GM21447 (cell line): ENCODE measurements at regions not wholly inside any gene's neighbourhood (a gene's known extent, or its start where the extent isn't known, plus 50 kb on each side); places are given as distances from the start of the nearest gene placed in this dataset.
A peak's percentile ranks its signal among the peaks of the same experiment; 100 is the strongest.

Experiments used
- ATAC-seq: cut with Tn5 transposase; IDR thresholded peaks from one replicate; pipeline ENCODE4 v1.9.1; 2021; ENCODE audit not compliant: unreplicated experiment

GRCh38 chr6:56378507-56378906 lies 131.1 kb upstream of the COL21A1 start:
- ATAC-seq: no peak

- no peak for ATAC-seq
Observed at GRCh38 chr6:56377295-56377694, 129.9 kb upstream of the COL21A1 start.

- ATAC-seq: no peak
Observed at GRCh38 chr6:56375806-56376205, 128.4 kb upstream of the COL21A1 start.

- ATAC-seq: no peak
Observed at GRCh38 chr6:56374841-56375369, 127.5 kb upstream of the COL21A1 start.

- no peak for ATAC-seq
Observed at GRCh38 chr6:56372406-56372995, 125.1 kb upstream of the COL21A1 start.

- peak; percentile 88 for ATAC-seq
Observed at GRCh38 chr6:56370561-56371211, 123.3 kb upstream of the COL21A1 start.

- ATAC-seq: no peak
Observed at GRCh38 chr6:56370127-56370540, 122.8 kb upstream of the COL21A1 start.

- ATAC-seq: no peak
Observed at GRCh38 chr6:56368491-56368890, 121.1 kb upstream of the COL21A1 start.

- no peak for ATAC-seq
Observed at GRCh38 chr6:56366141-56366852, 118.9 kb upstream of the COL21A1 start.

GRCh38 chr6:56364827-56365339 lies 117.5 kb upstream of the COL21A1 start:
- ATAC-seq: no peak

GRCh38 chr6:56364431-56364826 lies 117.0 kb upstream of the COL21A1 start:
- ATAC-seq: no peak

GRCh38 chr6:56363796-56364430 lies 116.5 kb upstream of the COL21A1 start:
- no peak for ATAC-seq

GRCh38 chr6:56361812-56362211 lies 114.4 kb upstream of the COL21A1 start:
- no peak for ATAC-seq

- peak; percentile 85 for ATAC-seq
Observed at GRCh38 chr6:56359201-56359899, 112.0 kb upstream of the COL21A1 start.

GRCh38 chr6:56357616-56358373 lies 110.4 kb upstream of the COL21A1 start:
- ATAC-seq: no peak

GRCh38 chr6:56356426-56356825 lies 109.0 kb upstream of the COL21A1 start:
- ATAC-seq: no peak

- ATAC-seq: no peak
Observed at GRCh38 chr6:56353860-56354259, 106.5 kb upstream of the COL21A1 start.

- ATAC-seq: no peak
Observed at GRCh38 chr6:56350628-56351260, 103.4 kb upstream of the COL21A1 start.

GRCh38 chr6:56349194-56349593 lies 101.8 kb upstream of the COL21A1 start:
- ATAC-seq: no peak

GRCh38 chr6:56348578-56348977 lies 101.2 kb upstream of the COL21A1 start:
- no peak for ATAC-seq
